Fibroblast of pulmonary artery (primary cell): ENCODE measurements at regions not wholly inside any gene's neighbourhood (a gene's known extent, or its start where the extent isn't known, plus 50 kb on each side); places are given as distances from the start of the nearest gene placed in this dataset.

Source experiments
- DNase-seq: peaks from one replicate; pipeline ENCODE4 v3.0.0-alpha.2; 2010; ENCODE audit warnings: low read depth
- H3K4me3 ChIP-seq: replicated peaks from 2 replicates; pipeline ENCODE4 v1.5.1; 2011; ENCODE audit warnings: low read depth, mild to moderate bottlenecking, control low read depth, low read length, moderate library complexity
- TF ChIP-seq, protein P1 (sequence below): IDR thresholded peaks from 2 replicates; pipeline ENCODE4 v1.5.1; 2011; ENCODE audit warnings: mild to moderate bottlenecking, control low read depth, low read length, inconsistent platforms; ENCODE audit errors: missing control alignments

DNA sequence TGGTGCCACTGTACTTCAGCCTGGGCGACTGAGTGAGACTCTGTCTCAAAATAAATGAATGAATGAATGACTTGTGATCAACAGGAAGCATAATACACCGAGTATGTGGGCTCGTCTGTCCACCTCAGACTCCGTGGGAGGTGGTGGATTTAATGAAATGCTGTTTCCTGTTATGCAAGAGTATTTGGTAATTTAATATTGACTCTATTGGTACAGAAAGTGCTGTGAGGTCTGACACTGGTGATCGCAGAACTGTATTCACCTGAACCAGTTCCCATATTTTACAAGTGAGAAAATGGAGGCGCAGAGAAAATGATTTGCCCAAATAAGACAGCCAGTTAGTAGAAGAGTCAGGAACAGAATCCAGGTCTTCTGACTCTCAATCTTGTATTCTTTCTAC lies 423.3 kb downstream of the RAPGEF2 start:
- TF ChIP-seq, protein P1, sequence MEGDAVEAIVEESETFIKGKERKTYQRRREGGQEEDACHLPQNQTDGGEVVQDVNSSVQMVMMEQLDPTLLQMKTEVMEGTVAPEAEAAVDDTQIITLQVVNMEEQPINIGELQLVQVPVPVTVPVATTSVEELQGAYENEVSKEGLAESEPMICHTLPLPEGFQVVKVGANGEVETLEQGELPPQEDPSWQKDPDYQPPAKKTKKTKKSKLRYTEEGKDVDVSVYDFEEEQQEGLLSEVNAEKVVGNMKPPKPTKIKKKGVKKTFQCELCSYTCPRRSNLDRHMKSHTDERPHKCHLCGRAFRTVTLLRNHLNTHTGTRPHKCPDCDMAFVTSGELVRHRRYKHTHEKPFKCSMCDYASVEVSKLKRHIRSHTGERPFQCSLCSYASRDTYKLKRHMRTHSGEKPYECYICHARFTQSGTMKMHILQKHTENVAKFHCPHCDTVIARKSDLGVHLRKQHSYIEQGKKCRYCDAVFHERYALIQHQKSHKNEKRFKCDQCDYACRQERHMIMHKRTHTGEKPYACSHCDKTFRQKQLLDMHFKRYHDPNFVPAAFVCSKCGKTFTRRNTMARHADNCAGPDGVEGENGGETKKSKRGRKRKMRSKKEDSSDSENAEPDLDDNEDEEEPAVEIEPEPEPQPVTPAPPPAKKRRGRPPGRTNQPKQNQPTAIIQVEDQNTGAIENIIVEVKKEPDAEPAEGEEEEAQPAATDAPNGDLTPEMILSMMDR: no peak
- no peak overlapping the region for H3K4me3 ChIP-seq
- DNase-seq: no peak

DNA sequence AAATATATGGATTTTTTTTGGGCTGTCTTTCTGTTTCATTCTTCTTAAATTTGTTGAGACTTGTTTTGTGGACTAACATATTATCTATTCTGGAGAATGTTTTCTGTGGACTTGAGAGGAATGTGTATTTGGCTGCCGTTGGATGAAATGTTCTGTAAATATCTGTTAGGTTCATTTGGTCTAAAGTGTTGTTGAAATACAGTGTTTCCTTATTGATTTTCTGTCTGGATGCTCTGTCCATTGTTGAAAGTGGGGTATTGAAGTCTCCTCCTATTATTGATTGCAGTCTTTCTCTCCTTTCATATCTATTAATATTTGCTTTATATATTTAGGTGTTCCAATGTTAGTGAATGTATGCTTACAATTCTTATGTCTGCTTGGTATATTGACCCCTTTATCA lies 431.8 kb downstream of the RAPGEF2 start:
- TF ChIP-seq, protein P1: no peak
- H3K4me3 ChIP-seq: no peak overlapping the region
- no peak for DNase-seq

DNA sequence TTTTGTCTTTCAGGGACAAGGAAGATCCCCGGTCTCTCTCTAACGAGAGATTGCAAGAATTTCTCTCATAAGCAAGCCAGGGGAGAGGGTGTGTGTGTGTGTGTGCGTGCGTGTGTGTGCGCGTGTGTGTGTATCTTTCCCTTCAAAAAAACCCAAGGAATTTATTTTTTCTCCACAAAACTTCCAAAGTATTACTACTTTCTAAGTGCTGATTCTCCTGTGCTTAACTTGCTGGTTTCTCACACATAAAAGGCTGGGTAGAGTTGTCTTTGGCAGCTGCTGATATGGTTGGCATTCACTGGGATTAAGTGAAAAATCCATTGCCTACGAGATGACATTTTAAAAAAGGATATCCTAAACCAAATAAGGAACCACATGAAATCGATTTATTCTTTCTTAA lies 435.7 kb downstream of the RAPGEF2 start:
- TF ChIP-seq, protein P1: no peak
- no peak for DNase-seq
- H3K4me3 ChIP-seq: no peak overlapping the region

DNA sequence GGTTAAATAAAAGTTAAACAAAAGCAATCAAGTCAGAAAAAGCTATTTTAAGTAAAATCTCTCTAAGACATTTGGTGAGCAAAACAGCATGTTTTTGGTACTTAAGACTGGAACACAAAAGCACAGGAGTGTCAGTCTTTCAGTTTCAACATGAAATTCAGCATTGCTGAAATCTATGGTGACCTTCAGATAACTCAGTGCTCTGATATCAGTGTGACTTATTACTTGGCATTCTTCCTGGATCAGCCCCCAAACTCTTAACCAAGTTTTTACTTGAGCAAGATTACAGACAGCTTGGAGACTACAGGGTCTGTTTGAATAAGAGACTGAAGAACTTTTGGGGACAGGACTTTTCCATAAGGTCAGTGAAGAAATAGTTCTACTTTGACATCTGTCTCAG lies 437.2 kb downstream of the RAPGEF2 start:
- TF ChIP-seq, protein P1: no peak
- H3K4me3 ChIP-seq: no peak overlapping the region
- no peak for DNase-seq

DNA sequence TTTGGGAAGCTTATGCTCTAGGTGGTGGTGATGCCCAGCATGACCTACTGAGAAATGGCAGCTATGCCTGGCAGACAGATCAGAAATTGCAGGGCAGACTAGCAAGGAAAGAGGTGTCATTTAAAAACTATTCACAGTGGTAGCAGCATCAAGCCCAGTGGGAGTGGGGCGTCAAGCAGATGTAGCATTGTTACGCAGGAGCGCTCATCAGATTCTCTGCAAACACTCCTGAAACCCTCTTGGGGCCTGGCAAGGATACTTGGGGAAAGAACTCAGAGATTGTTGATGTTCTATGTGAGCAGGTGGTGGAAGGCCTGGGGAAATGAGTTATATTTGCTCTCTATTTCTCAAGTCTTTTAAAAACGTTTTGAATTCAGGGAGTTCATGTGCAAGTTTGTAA lies 437.6 kb downstream of the RAPGEF2 start:
- no peak overlapping the region for H3K4me3 ChIP-seq
- no peak for DNase-seq
- TF ChIP-seq, protein P1: no peak

- DNase-seq: no peak
- no peak overlapping the region for H3K4me3 ChIP-seq
- TF ChIP-seq, protein P1: no peak
These were observed 438.3 kb downstream of the RAPGEF2 start for GRCh38 chr4:159541143-159541542.

- TF ChIP-seq, protein P1: no peak
These were observed 439.4 kb downstream of the RAPGEF2 start for GRCh38 chr4:159542296-159542695.

More at GRCh38 chr4:159542296-159542695, 439.4 kb downstream of the RAPGEF2 start:
- H3K4me3 ChIP-seq: no peak overlapping the region
- no peak for DNase-seq
